HCT116 (cell line): ENCODE measurements at regions not wholly inside any gene's neighbourhood (a gene's known extent, or its start where the extent isn't known, plus 50 kb on each side); places are given as distances from the start of the nearest gene placed in this dataset.

Experiments used
- POLR2A ChIP-seq: IDR thresholded peaks from 2 replicates; pipeline ENCODE4 v1.7.0; 2011; ENCODE audit warnings: borderline replicate concordance; ENCODE audit not compliant: insufficient read depth, insufficient read length; ENCODE audit errors: extremely low read depth
- SP1 ChIP-seq: IDR thresholded peaks from 2 replicates; pipeline ENCODE4 v1.6.1; 2012; ENCODE audit warnings: low read depth
- ZNF274 ChIP-seq: fragments of 200-500 bp; sonication (Bioruptor generic); IDR thresholded peaks from 2 replicates; pipeline ENCODE4 v1.6.1; 2014; ENCODE audit warnings: mild to moderate bottlenecking, low read depth, low read length, inconsistent platforms
- TF ChIP-seq, protein P1 (sequence below), 3 experiments: fragments of 200-600 bp in 1 of 3; sonication (generic) in 1 of 3; IDR thresholded peaks in 2 of 3; conservative IDR thresholded peaks in 1 of 3; 2 replicates each; pipeline ENCODE4 v1.5.1; 2012 to 2017; ENCODE audit warnings: low read depth in 2 of 3, low read length in 2 of 3, antibody characterized with exemption in 1 of 3, borderline replicate concordance in 1 of 3, control low read depth in 1 of 3, mild to moderate bottlenecking in 1 of 3, mixed read lengths in 1 of 3, mixed run types in 1 of 3, moderate library complexity in 1 of 3; ENCODE audit not compliant: insufficient read depth in 1 of 3

DNA sequence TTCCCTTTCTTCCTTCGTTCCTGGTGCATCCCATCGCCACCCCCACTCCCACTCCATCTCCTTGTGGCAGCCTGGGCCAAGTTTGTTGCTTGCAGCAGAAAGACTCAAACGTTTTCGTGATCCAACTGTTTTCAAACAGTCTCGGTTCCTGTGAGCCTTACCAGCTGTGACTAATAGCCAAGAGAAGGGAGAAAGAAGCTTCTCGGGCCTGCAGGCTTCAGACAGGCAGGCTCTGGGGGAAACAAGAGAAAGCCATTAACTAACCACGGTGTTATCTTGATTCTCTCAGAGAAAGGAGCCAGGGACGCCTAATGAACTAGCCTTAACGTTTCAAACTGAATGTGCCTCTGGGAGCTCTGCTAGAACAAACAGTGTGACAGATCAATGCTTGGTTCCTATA lies 742.0 kb downstream of the NR2F2 start:
- TF ChIP-seq, protein P1, sequence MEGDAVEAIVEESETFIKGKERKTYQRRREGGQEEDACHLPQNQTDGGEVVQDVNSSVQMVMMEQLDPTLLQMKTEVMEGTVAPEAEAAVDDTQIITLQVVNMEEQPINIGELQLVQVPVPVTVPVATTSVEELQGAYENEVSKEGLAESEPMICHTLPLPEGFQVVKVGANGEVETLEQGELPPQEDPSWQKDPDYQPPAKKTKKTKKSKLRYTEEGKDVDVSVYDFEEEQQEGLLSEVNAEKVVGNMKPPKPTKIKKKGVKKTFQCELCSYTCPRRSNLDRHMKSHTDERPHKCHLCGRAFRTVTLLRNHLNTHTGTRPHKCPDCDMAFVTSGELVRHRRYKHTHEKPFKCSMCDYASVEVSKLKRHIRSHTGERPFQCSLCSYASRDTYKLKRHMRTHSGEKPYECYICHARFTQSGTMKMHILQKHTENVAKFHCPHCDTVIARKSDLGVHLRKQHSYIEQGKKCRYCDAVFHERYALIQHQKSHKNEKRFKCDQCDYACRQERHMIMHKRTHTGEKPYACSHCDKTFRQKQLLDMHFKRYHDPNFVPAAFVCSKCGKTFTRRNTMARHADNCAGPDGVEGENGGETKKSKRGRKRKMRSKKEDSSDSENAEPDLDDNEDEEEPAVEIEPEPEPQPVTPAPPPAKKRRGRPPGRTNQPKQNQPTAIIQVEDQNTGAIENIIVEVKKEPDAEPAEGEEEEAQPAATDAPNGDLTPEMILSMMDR (IDR thresholded peaks at IDR 0.05 in 2 of 3, conservative IDR thresholded peaks at IDR 0.05 in 1 of 3; ENCODE audit: borderline replicate concordance in 1 of 3, insufficient read depth in 1 of 3, low read depth in 2 of 3, low read length in 2 of 3): no peak
- no peak for TF ChIP-seq ZNF274
- TF ChIP-seq POLR2A: no peak
- no peak for TF ChIP-seq SP1
